OCI-LY7 (cell line): ENCODE measurements at regions not wholly inside any gene's neighbourhood (a gene's known extent, or its start where the extent isn't known, plus 50 kb on each side); places are given as distances from the start of the nearest gene placed in this dataset.
"Not testable (repeated sequence)": the region's sequence is repeated elsewhere in the genome, so short reads cannot be mapped to it uniquely, and the experiment has no call there.

ENCODE experiments used
- BruUV-seq: library from RNA; stranded (reverse); fragments of 400-500 nt; replicated peaks from 2 replicates; lab custom pipeline; 2021; lab: Mats Ljungman, UMichigan
- CTCF ChIA-PET: fragments of 300-600 bp; sonication (Branson Sonifier 250); formaldehyde crosslinking; loops from one replicate; lab custom pipeline; 2022; ENCODE audit warnings: antibody characterized with exemption; ENCODE audit not compliant: unreplicated experiment; lab: Charles Lee
- POLR2A ChIA-PET: fragments of 300-600 bp; sonication (Branson Sonifier 250); formaldehyde crosslinking; loops from one replicate; lab custom pipeline; 2022; ENCODE audit warnings: antibody characterized with exemption; lab: Charles Lee
- DNase-seq: peaks from one replicate; pipeline ENCODE4 v3.0.0-alpha.2; 2015; ENCODE audit warnings: low spot score
- H2AFZ ChIP-seq: fragments of 200-600 bp; sonication (generic), shearing (Covaris generic); 2 replicates; pipeline ENCODE4 v1.6.1; 2014; ENCODE audit warnings: mild to moderate bottlenecking, antibody characterized with exemption, low read length, moderate library complexity
- H3K27ac ChIP-seq: fragments of 200-600 bp; sonication (generic); 2 replicates; pipeline ENCODE4 v1.5.1; 2014; ENCODE audit warnings: mixed run types, low read depth, mild to moderate bottlenecking, moderate library complexity, low read length, inconsistent platforms; ENCODE audit not compliant: poor library complexity, severe bottlenecking
- H3K36me3 ChIP-seq: fragments of 200-600 bp; sonication (generic); 2 replicates; pipeline ENCODE4 v1.6.1; 2014; ENCODE audit warnings: mild to moderate bottlenecking, antibody characterized with exemption, low read length, moderate library complexity, mixed read lengths; ENCODE audit not compliant: insufficient read depth
- H3K4me1 ChIP-seq: fragments of 200-600 bp; sonication (generic); 2 replicates; pipeline ENCODE4 v1.5.1; 2014; ENCODE audit warnings: mild to moderate bottlenecking, low read length; ENCODE audit not compliant: insufficient read depth, poor library complexity, severe bottlenecking
- H3K4me2 ChIP-seq: fragments of 200-600 bp; sonication (generic); 2 replicates; pipeline ENCODE4 v1.6.1; 2014; ENCODE audit warnings: mild to moderate bottlenecking, low read length
- H3K4me3 ChIP-seq: fragments of 200-600 bp; sonication (generic); 2 replicates; pipeline ENCODE4 v1.5.1; 2014; ENCODE audit warnings: mild to moderate bottlenecking, low read depth, low read length; ENCODE audit not compliant: poor library complexity, severe bottlenecking
- H3K79me2 ChIP-seq: fragments of 200-600 bp; sonication (generic); 2 replicates; pipeline ENCODE4 v1.6.1; 2016; ENCODE audit warnings: low read depth, mild to moderate bottlenecking, low read length, moderate library complexity, mixed read lengths; ENCODE audit not compliant: insufficient read depth
- H3K9me2 ChIP-seq: fragments of 200-600 bp; sonication (generic); 2 replicates; pipeline ENCODE4 v1.6.1; 2016; ENCODE audit warnings: mild to moderate bottlenecking, low read length, mixed read lengths; ENCODE audit not compliant: insufficient read depth
- H3K9me3 ChIP-seq: fragments of 200-600 bp; sonication (generic); 2 replicates; pipeline ENCODE4 v1.6.1; 2014; ENCODE audit warnings: mild to moderate bottlenecking, mixed run types, low read length, mixed read lengths
- H4K20me1 ChIP-seq: fragments of 200-600 bp; sonication (generic); 2 replicates; pipeline ENCODE4 v1.6.1; 2014; ENCODE audit warnings: mild to moderate bottlenecking, antibody characterized with exemption, low read length, moderate library complexity, mixed read lengths; ENCODE audit not compliant: insufficient read depth
- EZH2phosphoT487 ChIP-seq: fragments of 200-600 bp; sonication (generic); IDR thresholded peaks from 2 replicates; pipeline ENCODE4 v1.6.1; 2018; ENCODE audit warnings: low read depth, borderline replicate concordance, mild to moderate bottlenecking, mixed run types, antibody characterized with exemption, low read length, moderate library complexity, mixed read lengths
- intact Hi-C: fragments of 100-400 bp; cut with micrococcal nuclease; formaldehyde crosslinking; loops from one replicate; pipeline ENCODE4 v1.10.0; 2022; ENCODE audit not compliant: unreplicated experiment
- TF ChIP-seq, protein P1 (sequence below): fragments of 200-600 bp; sonication (generic); conservative IDR thresholded peaks from 2 replicates; pipeline ENCODE4 v1.5.1; 2014; ENCODE audit warnings: mild to moderate bottlenecking, antibody characterized with exemption, low read length, moderate library complexity, mixed read lengths

- POLR2A ChIA-PET = no interaction called here
- Histone ChIP-seq H2AFZ (no peak overlapping the region), H3K4me1 (peaks cover 21% of the 10 kb centered on the region), H3K27ac (no peak overlapping the region), H3K4me2 (no peak overlapping the region), H3K79me2 (no peaks in the 10 kb centered on the region), H3K4me3 (no peak overlapping the region), H3K9me2 (no peaks in the 10 kb centered on the region), H3K9me3 (no peaks in the 10 kb centered on the region), H4K20me1 (no peaks in the 10 kb centered on the region), H3K36me3 (no peaks in the 10 kb centered on the region)
- intact Hi-C loops = no loop called here
- TF ChIP-seq EZH2phosphoT487 = no peak
- TF ChIP-seq, protein P1, sequence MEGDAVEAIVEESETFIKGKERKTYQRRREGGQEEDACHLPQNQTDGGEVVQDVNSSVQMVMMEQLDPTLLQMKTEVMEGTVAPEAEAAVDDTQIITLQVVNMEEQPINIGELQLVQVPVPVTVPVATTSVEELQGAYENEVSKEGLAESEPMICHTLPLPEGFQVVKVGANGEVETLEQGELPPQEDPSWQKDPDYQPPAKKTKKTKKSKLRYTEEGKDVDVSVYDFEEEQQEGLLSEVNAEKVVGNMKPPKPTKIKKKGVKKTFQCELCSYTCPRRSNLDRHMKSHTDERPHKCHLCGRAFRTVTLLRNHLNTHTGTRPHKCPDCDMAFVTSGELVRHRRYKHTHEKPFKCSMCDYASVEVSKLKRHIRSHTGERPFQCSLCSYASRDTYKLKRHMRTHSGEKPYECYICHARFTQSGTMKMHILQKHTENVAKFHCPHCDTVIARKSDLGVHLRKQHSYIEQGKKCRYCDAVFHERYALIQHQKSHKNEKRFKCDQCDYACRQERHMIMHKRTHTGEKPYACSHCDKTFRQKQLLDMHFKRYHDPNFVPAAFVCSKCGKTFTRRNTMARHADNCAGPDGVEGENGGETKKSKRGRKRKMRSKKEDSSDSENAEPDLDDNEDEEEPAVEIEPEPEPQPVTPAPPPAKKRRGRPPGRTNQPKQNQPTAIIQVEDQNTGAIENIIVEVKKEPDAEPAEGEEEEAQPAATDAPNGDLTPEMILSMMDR = no peak
- BruUV-seq = no TSS peak
- DNase-seq = no peak
- CTCF ChIA-PET = interaction anchor here (0.8 to 1.1 kb wide), 2 partner anchors 9 to 10 kb away, joined by 3 to 4 read pairs; no protein-coding TSS in a partner anchor
These were observed 111.7 kb downstream of the GGTLC2 start for GRCh38 chr22:22756109-22756508.

DNA sequence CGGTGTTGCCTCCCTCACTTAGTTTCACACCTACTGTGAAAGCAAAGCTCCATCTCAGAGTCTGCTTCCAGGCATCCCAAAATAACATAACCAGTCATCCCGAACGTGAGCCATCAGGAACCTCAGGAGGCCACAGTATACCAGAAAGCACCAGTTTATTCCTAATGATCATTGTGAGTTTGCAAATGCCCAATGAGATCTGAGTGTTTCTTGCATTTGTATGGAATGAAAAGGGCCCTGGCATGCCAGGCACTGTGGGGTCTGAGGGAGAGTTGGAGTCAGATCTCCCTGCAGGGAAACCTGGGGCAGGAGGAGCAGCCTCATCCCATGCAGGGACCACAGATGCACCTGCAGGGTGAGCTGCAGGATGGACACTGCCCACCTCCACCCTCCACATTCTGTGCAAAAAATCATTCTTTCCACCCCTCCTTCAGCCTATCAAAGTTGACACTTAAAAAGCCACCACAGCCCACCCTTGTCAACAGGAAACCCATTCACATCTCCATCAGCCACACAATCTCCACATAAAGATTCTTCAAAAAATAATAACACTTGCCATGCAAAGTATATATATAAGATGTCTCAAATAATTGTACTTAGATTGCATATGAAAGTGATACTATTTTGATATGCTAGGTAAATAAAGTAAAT, 112.3 kb downstream of the GGTLC2 start:
- H3K4me3 ChIP-seq, H4K20me1 ChIP-seq, intact Hi-C loops, BruUV-seq, H3K9me2 ChIP-seq, H3K36me3 ChIP-seq, DNase-seq, POLR2A ChIA-PET, H3K79me2 ChIP-seq, H3K4me2 ChIP-seq, H3K9me3 ChIP-seq, H3K27ac ChIP-seq, H2AFZ ChIP-seq: not testable (repeated sequence)
- CTCF ChIA-PET = interaction anchor here (1.1 kb wide), 1 partner anchor 10 kb away, joined by 4 read pairs; no protein-coding TSS in a partner anchor
- peaks cover 21% of the 10 kb centered on the region for H3K4me1 ChIP-seq

- POLR2A ChIA-PET, CTCF ChIA-PET, H3K9me3 ChIP-seq, intact Hi-C loops, H3K36me3 ChIP-seq, DNase-seq, H3K79me2 ChIP-seq, H3K27ac ChIP-seq, BruUV-seq, H3K9me2 ChIP-seq, H4K20me1 ChIP-seq, H3K4me3 ChIP-seq, H3K4me2 ChIP-seq, H2AFZ ChIP-seq: not testable (repeated sequence)
- H3K4me1 ChIP-seq = peaks cover 18% of the 10 kb centered on the region
These were observed 113.8 kb downstream of the GGTLC2 start for GRCh38 chr22:22758101-22758807.
